ENCODE measurements at regions not wholly inside any gene's neighbourhood (a gene's known extent, or its start where the extent isn't known, plus 50 kb on each side); places are given as distances from the start of the nearest gene placed in this dataset.

- DNase-seq, result no peak
- TF ChIP-seq, protein P1, sequence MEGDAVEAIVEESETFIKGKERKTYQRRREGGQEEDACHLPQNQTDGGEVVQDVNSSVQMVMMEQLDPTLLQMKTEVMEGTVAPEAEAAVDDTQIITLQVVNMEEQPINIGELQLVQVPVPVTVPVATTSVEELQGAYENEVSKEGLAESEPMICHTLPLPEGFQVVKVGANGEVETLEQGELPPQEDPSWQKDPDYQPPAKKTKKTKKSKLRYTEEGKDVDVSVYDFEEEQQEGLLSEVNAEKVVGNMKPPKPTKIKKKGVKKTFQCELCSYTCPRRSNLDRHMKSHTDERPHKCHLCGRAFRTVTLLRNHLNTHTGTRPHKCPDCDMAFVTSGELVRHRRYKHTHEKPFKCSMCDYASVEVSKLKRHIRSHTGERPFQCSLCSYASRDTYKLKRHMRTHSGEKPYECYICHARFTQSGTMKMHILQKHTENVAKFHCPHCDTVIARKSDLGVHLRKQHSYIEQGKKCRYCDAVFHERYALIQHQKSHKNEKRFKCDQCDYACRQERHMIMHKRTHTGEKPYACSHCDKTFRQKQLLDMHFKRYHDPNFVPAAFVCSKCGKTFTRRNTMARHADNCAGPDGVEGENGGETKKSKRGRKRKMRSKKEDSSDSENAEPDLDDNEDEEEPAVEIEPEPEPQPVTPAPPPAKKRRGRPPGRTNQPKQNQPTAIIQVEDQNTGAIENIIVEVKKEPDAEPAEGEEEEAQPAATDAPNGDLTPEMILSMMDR (IDR thresholded peaks at IDR 0.05; ENCODE audit: partially characterized antibody, unreplicated experiment), result no peak
Measured at GRCh38 chr14:34189866-34190265, 239.0 kb upstream of the EGLN3 start.

DNA sequence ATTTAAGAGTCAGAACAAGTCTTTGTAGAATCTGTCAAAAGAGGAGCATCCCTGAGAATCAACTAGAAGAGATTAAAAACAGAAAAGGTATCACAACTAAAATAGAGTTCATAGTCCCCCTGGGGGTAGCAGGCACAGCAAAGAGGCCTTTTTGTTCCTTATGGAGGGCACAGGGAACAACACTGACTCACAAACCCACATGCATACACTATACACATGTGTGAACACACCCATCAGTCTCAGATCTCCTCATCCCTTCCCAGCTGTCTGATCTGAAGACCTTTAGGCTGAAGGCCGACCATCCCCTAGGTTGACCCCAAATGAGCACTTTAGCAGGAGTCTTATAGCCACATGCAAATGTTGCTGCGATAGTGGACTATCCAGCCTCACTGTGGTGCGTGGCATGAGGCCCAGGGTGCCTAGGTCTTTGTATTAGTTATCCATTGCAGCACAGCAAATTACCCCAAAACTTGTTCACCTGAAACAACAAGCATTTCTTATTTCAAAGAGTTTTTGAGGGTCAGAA lies 236.7 kb upstream of the EGLN3 start:
- Mint-ChIP-seq H3K4me1 (ENCODE audit: low read depth, unreplicated experiment) (peaks cover 13% of the 10 kb centered on the region), H3K9me3 (ENCODE audit: unreplicated experiment) (no peaks in the 10 kb centered on the region), H3K27me3 (ENCODE audit: unreplicated experiment) (peaks cover 1% of the 10 kb centered on the region), H3K36me3 (ENCODE audit: unreplicated experiment) (no peaks in the 10 kb centered on the region), H3K27ac (ENCODE audit: unreplicated experiment) (no peak overlapping the region), H3K4me3 (ENCODE audit: unreplicated experiment) (no peak overlapping the region)
- DNase-seq, result no peak
- TF ChIP-seq, protein P1 (IDR thresholded peaks at IDR 0.05; ENCODE audit: partially characterized antibody, unreplicated experiment), result no peak

More at GRCh38 chr14:34189866-34190265, 239.0 kb upstream of the EGLN3 start:
- Mint-ChIP-seq H3K9me3 (ENCODE audit: unreplicated experiment) (no peaks in the 10 kb centered on the region), H3K4me1 (ENCODE audit: low read depth, unreplicated experiment) (peaks cover 7% of the 10 kb centered on the region), H3K27me3 (ENCODE audit: unreplicated experiment) (peaks cover 1% of the 10 kb centered on the region), H3K4me3 (ENCODE audit: unreplicated experiment) (no peak overlapping the region), H3K27ac (ENCODE audit: unreplicated experiment) (no peak overlapping the region), H3K36me3 (ENCODE audit: unreplicated experiment) (no peaks in the 10 kb centered on the region)

- Mint-ChIP-seq H3K27me3 (ENCODE audit: unreplicated experiment) (peaks cover 1% of the 10 kb centered on the region), H3K4me3 (ENCODE audit: unreplicated experiment) (no peak overlapping the region), H3K36me3 (ENCODE audit: unreplicated experiment) (no peaks in the 10 kb centered on the region), H3K27ac (ENCODE audit: unreplicated experiment) (no peak overlapping the region), H3K4me1 (ENCODE audit: low read depth, unreplicated experiment) (peaks cover 13% of the 10 kb centered on the region), H3K9me3 (ENCODE audit: unreplicated experiment) (no peaks in the 10 kb centered on the region)
- TF ChIP-seq, protein P1 (IDR thresholded peaks at IDR 0.05; ENCODE audit: partially characterized antibody, unreplicated experiment), result no peak
- DNase-seq, result no peak
Measured at GRCh38 chr14:34187061-34187460, 236.2 kb upstream of the EGLN3 start.

DNA sequence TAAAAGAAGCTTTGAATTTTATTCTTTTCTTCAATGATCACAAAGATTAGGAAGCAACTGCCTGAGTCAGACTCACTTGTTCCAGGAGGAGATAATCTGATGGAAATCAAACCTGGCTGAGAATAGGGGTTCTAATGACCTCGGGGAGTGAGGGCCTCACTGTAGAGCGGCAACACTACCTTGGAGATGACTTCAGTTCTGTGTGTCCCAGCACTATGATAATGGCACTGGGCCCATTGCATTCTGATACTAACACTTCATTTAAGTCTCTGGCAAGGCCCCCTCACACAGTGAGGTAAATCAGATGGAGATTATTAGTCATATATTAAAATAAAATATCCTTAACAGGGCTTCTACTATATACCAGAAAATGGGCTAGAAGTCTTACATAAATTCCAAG lies 233.3 kb upstream of the EGLN3 start:
- H3K36me3 Mint-ChIP-seq (ENCODE audit: unreplicated experiment), result no peaks in the 10 kb centered on the region
- TF ChIP-seq, protein P1 (IDR thresholded peaks at IDR 0.05; ENCODE audit: partially characterized antibody, unreplicated experiment), result no peak

GRCh38 chr14:34183478-34183877 lies 232.6 kb upstream of the EGLN3 start:
- Mint-ChIP-seq H3K36me3 (ENCODE audit: unreplicated experiment) (no peaks in the 10 kb centered on the region), H3K27ac (ENCODE audit: unreplicated experiment) (no peak overlapping the region), H3K4me3 (ENCODE audit: unreplicated experiment) (no peak overlapping the region), H3K9me3 (ENCODE audit: unreplicated experiment) (no peaks in the 10 kb centered on the region), H3K27me3 (ENCODE audit: unreplicated experiment) (no peaks in the 10 kb centered on the region), H3K4me1 (ENCODE audit: low read depth, unreplicated experiment) (peaks cover 18% of the 10 kb centered on the region)
- no peak for DNase-seq
- TF ChIP-seq, protein P1 (IDR thresholded peaks at IDR 0.05; ENCODE audit: partially characterized antibody, unreplicated experiment), result no peak

More for the DNA sequence above, 233.3 kb upstream of the EGLN3 start:
- no peak for DNase-seq
- H3K4me1 Mint-ChIP-seq (ENCODE audit: low read depth, unreplicated experiment), result peaks cover 16% of the 10 kb centered on the region
- H3K27me3 Mint-ChIP-seq (ENCODE audit: unreplicated experiment), result no peaks in the 10 kb centered on the region
- no peaks in the 10 kb centered on the region for H3K9me3 Mint-ChIP-seq (ENCODE audit: unreplicated experiment)
- no peak overlapping the region for H3K4me3 Mint-ChIP-seq (ENCODE audit: unreplicated experiment)
- H3K27ac Mint-ChIP-seq (ENCODE audit: unreplicated experiment), result no peak overlapping the region
